K562 (cell line): ENCODE measurements at regions not wholly inside any gene's neighbourhood (a gene's known extent, or its start where the extent isn't known, plus 50 kb on each side); places are given as distances from the start of the nearest gene placed in this dataset.

Experiments
- ATAC-seq: fragments of 200-7000 bp; cut with Tn5 transposase; 3 replicates; pipeline ENCODE4 v1.9.1; 2020; ENCODE audit warnings: moderate library complexity
- BruUV-seq: library from RNA; stranded (reverse); fragments of 400-500 nt; replicated peaks from 2 replicates; lab custom pipeline; 2021; lab: Mats Ljungman, UMichigan
- CTCF ChIA-PET: fragments of 300-600 bp; formaldehyde crosslinking; extraction: SDS; loops from one replicate; lab custom pipeline; 2021; ENCODE audit warnings: low intra/inter-chr PET ratio; lab: Yijun Ruan, JAX
- POLR2A ChIA-PET: fragments of 300-600, 350-650 bp; sonication (Branson Sonifier 250); formaldehyde crosslinking; extraction: SDS; loops from one replicate; lab custom pipeline; 2021; ENCODE audit warnings: antibody characterized with exemption, inconsistent platforms; lab: Yijun Ruan, JAX
- DNase-seq, 4 experiments: peaks; one replicate each; pipeline versions ENCODE4 v3.0.0 to v3.0.0-alpha.2; 2011 to 2018; ENCODE audit warnings: low spot score in 3 of 4, mixed read lengths in 3 of 4; ENCODE audit errors: extremely low read depth in 1 of 4
- FAIRE-seq: peaks from 2 replicates; lab custom pipeline; 2011; peaks lifted over from hg19 to GRCh38; lab: Jason Lieb, UNC
- H2AFZ ChIP-seq: 2 replicates; pipeline ENCODE4 v1.6.0; 2011; ENCODE audit warnings: low read depth, low read length, control low read depth, inconsistent platforms
- H3K27ac ChIP-seq: fragments of 200-600 bp; 3 replicates; pipeline ENCODE4 v1.8.0; 2011; ENCODE audit warnings: low read depth, mild to moderate bottlenecking, control low read depth, inconsistent platforms, low read length, moderate library complexity, mixed read lengths; ENCODE audit errors: extremely low read depth
- H3K27me3 ChIP-seq, 2 experiments: fragments of 300-600 bp in 1 of 2; 2 replicates in 1 of 2; 3 replicates in 1 of 2; pipeline versions ENCODE4 v1.6.0 to v1.8.0; 2011; ENCODE audit warnings: inconsistent platforms in 2 of 2, low read length in 2 of 2, mild to moderate bottlenecking in 1 of 2, mixed read lengths in 1 of 2, moderate library complexity in 1 of 2; ENCODE audit not compliant: control insufficient read depth in 2 of 2, insufficient read depth in 2 of 2
- H3K36me3 ChIP-seq: fragments of 300-600 bp; 3 replicates; pipeline ENCODE4 v1.8.0; 2011; ENCODE audit warnings: mild to moderate bottlenecking, low read length, inconsistent platforms; ENCODE audit not compliant: control insufficient read depth, insufficient read depth
- H3K4me1 ChIP-seq, 2 experiments: fragments of 200-600 bp in 1 of 2; replicated peaks in 1 of 2; 2 replicates in 1 of 2; 3 replicates in 1 of 2; pipeline versions ENCODE4 v1.5.1 to v1.8.0; 2011; ENCODE audit warnings: inconsistent platforms in 2 of 2, low read length in 2 of 2, mild to moderate bottlenecking in 1 of 2, mixed read lengths in 1 of 2, moderate library complexity in 1 of 2; ENCODE audit not compliant: control insufficient read depth in 2 of 2, insufficient read depth in 2 of 2
- H3K4me2 ChIP-seq: 2 replicates; pipeline ENCODE4 v1.6.1; 2011; ENCODE audit warnings: low read length, control low read depth, inconsistent platforms, mixed read lengths; ENCODE audit not compliant: insufficient read depth
- H3K4me3 ChIP-seq: fragments of 200-600 bp; sonication (generic), shearing (Covaris generic); 2 replicates; pipeline ENCODE4 v1.5.1; 2016; ENCODE audit warnings: control low read depth, inconsistent platforms
- H3K79me2 ChIP-seq: fragments of 200-600 bp; 3 replicates; pipeline ENCODE4 v1.8.0; 2011; ENCODE audit warnings: low read length, inconsistent platforms; ENCODE audit not compliant: control insufficient read depth, insufficient read depth
- H3K9ac ChIP-seq, 2 experiments: 2 replicates each; pipeline versions ENCODE4 v1.6.0 to v1.6.1; 2011; ENCODE audit warnings: low read depth in 2 of 2, low read length in 2 of 2, control low read depth in 1 of 2, inconsistent platforms in 1 of 2, mild to moderate bottlenecking in 1 of 2, mixed read lengths in 1 of 2; ENCODE audit not compliant: insufficient read depth in 1 of 2
- H3K9me1 ChIP-seq: one replicate; pipeline ENCODE4 v1.6.0; 2011; ENCODE audit warnings: inconsistent platforms, mild to moderate bottlenecking, low read length, moderate library complexity; ENCODE audit not compliant: control insufficient read depth, insufficient read depth
- H3K9me3 ChIP-seq: replicated peaks from 2 replicates; pipeline ENCODE4 v1.5.1; 2011; ENCODE audit warnings: low read depth, low read length, inconsistent platforms; ENCODE audit not compliant: control insufficient read depth, insufficient read depth
- H4K20me1 ChIP-seq: replicated peaks from 2 replicates; pipeline ENCODE4 v1.6.1; 2011; ENCODE audit warnings: low read length, inconsistent platforms, mixed read lengths; ENCODE audit not compliant: control insufficient read depth, insufficient read depth
- E2F5 ChIP-seq: sonication (generic); formaldehyde crosslinking; IDR thresholded peaks from 2 replicates; pipeline ENCODE4 v1.8.0; 2022; ENCODE audit warnings: mild to moderate bottlenecking, missing genetic modification reagents
- ETS2 ChIP-seq: IDR thresholded peaks from 2 replicates; pipeline ENCODE4 v1.6.1; 2016; ENCODE audit warnings: borderline replicate concordance, missing genetic modification characterization, mild to moderate bottlenecking, moderate library complexity, missing compliant biosample characterization; ENCODE audit not compliant: poor library complexity, severe bottlenecking
- HNRNPL ChIP-seq: fragments of 200-400 bp; formaldehyde crosslinking; IDR thresholded peaks from 2 replicates; pipeline ENCODE4 v1.6.1; 2017; ENCODE audit warnings: low read depth, mild to moderate bottlenecking, low read length
- IRF1 ChIP-seq: sonication (generic); formaldehyde crosslinking; IDR thresholded peaks from 2 replicates; pipeline ENCODE4 v1.8.0; 2022; ENCODE audit warnings: missing genetic modification reagents, mild to moderate bottlenecking, borderline replicate concordance
- JUNB ChIP-seq: fragments of 450-650 bp; formaldehyde crosslinking; conservative IDR thresholded peaks from 2 replicates; pipeline ENCODE4 v1.4.0; 2020; ENCODE audit warnings: mild to moderate bottlenecking
- KDM1A ChIP-seq, 2 experiments: fragments of 450-650 bp; IDR thresholded peaks; 2 replicates each; pipeline ENCODE4 v1.6.1; 2016; ENCODE audit warnings: mild to moderate bottlenecking in 2 of 2
- L3MBTL2 ChIP-seq: fragments of 450-650 bp; IDR thresholded peaks from 2 replicates; pipeline ENCODE4 v1.6.1; 2016; ENCODE audit warnings: mild to moderate bottlenecking, moderate library complexity
- MED1 ChIP-seq: sonication (generic); formaldehyde crosslinking; IDR thresholded peaks from 2 replicates; pipeline ENCODE4 v1.8.1; 2023; ENCODE audit warnings: missing genetic modification reagents, borderline replicate concordance
- NCOA4 ChIP-seq: fragments of 450-650 bp; IDR thresholded peaks from 2 replicates; pipeline ENCODE4 v1.6.1; 2018; ENCODE audit warnings: mild to moderate bottlenecking; ENCODE audit not compliant: partially characterized antibody
- PPARD ChIP-seq: fragments of 250-450 bp; sonication (Bioruptor Pico); IDR thresholded peaks from 2 replicates; pipeline ENCODE4 v1.8.0; 2022; ENCODE audit warnings: inconsistent platforms, mild to moderate bottlenecking, moderate library complexity
- SMARCA4 ChIP-seq: fragments of 450-650 bp; IDR thresholded peaks from 2 replicates; pipeline ENCODE4 v1.6.1; 2016
- SUPT5H ChIP-seq: fragments of 450-650 bp; IDR thresholded peaks from 2 replicates; pipeline ENCODE4 v1.6.1; 2016
- ZBTB5 ChIP-seq: fragments of 450-650 bp; IDR thresholded peaks from 2 replicates; pipeline ENCODE4 v1.6.1; 2017; ENCODE audit warnings: antibody characterized with exemption
- ZNF280B ChIP-seq: fragments of 250-450 bp; sonication (Bioruptor Pico); IDR thresholded peaks from 2 replicates; pipeline ENCODE4 v1.5.1; 2021; ENCODE audit warnings: mild to moderate bottlenecking
- ZNF75A ChIP-seq: fragments of 450-650 bp; formaldehyde crosslinking; IDR thresholded peaks from 2 replicates; pipeline ENCODE4 v1.4.0; 2020; ENCODE audit warnings: mild to moderate bottlenecking
- WGBS: fragments of 100-300 bp; shearing (Covaris generic); methylation state at CpG from one replicate; pipeline ENCODE4 v1.1.6; 2016; ENCODE audit warnings: low coverage, mixed read lengths; ENCODE audit not compliant: insufficient coverage; ENCODE audit errors: missing lambda C conversion rate; 5-methylcytosine and 5-hydroxymethylcytosine counted together
- in situ Hi-C: fragments of 300-500 bp; cut with MboI; formaldehyde crosslinking; loops from 4 replicates; pipeline ENCODE4 v1.15.0; 2018; ENCODE audit warnings: inconsistent platforms, mixed read lengths
- intact Hi-C: fragments of 100-400 bp; cut with micrococcal nuclease; formaldehyde crosslinking; loops from 2 replicates; pipeline ENCODE4 v1.14.2; 2022

GRCh38 chr9:73494894-73495293 lies 343.2 kb downstream of the ANXA1 start (continued):
- TF ChIP-seq ZBTB5 (no peak), ETS2 (tag) (no peak), L3MBTL2 (no peak), SMARCA4 (no peak), HNRNPL (no peak), MED1 (CRISPR knock-in tag) (no peak), PPARD (CRISPR knock-in tag) (no peak)

- Histone ChIP-seq H4K20me1 (no peaks in the 10 kb centered on the region), H3K4me1 (no peaks in the 10 kb centered on the region), H3K9ac (no peak overlapping the region), H3K9me3 (no peaks in the 10 kb centered on the region), H3K4me2 (no peak overlapping the region), H3K36me3 (no peaks in the 10 kb centered on the region), H2AFZ (no peak overlapping the region), H3K9me1 (no peaks in the 10 kb centered on the region), H3K27ac (no peak overlapping the region), H3K4me3 (no peak overlapping the region), H3K27me3 (no peaks in the 10 kb centered on the region), H3K79me2 (no peaks in the 10 kb centered on the region)
- POLR2A ChIA-PET = interaction anchor here (0.6 kb wide), 1 partner anchor 379 kb away, joined by 3 read pairs; no protein-coding TSS in a partner anchor
- CTCF ChIA-PET = no interaction called here
- intact Hi-C loops (no loop called here), in situ Hi-C loops (no loop called here)
- no peak for DNase-seq
- 4% methylated on average over 2 of the region's 2 CpGs for WGBS
- no TSS peak for BruUV-seq
- FAIRE-seq = no peak
- ATAC-seq = no peak
- TF ChIP-seq KDM1A (IDR thresholded peaks at IDR 0.05) = no peak
- no peak for TF ChIP-seq SUPT5H
- no peak for TF ChIP-seq JUNB
- no peak for TF ChIP-seq NCOA4
- TF ChIP-seq IRF1 (CRISPR knock-in tag) = no peak
- TF ChIP-seq E2F5 (CRISPR knock-in tag) = no peak
- no peak for TF ChIP-seq ZNF280B
- TF ChIP-seq ZNF75A (CRISPR knock-in tag) = no peak
Measured at GRCh38 chr9:73497796-73498195, 346.1 kb downstream of the ANXA1 start.
